ENCODE measurements at regions not wholly inside any gene's neighbourhood (a gene's known extent, or its start where the extent isn't known, plus 50 kb on each side); places are given as distances from the start of the nearest gene placed in this dataset.

DNA sequence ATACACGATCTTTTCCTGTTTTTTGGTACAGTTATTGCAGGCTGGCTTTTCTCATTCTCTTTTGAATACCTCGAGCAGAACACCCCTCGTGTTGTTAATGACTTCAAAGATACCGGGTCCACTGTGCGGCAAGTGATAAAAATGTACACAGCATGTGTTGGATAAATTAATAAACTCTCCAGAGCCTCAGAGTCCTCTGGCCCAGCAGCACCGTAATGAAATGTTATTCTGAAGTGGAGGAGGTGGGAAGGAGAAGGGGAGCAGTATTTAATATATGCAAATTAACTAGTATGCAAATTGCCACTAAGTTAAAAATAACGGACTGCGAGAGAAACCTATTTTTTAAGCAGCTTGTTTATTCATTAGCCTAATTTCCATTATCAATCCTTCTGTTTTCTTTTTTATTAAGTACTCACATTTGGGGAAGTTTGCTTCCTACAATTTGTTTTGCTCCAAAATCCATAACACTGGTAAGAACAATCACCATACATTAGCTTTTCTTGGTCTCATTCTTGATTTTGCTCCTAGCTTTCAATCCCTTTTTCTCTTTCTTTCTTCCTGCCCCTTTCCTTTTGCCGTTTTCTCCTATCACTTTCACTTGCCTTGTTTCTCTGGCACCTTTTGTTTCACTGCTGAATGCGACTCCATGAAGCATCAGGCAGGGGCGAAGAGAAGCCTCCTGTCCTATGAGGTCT is 462.3 kb upstream of the PPP2R3A start:
- TF ChIP-seq, protein P1, sequence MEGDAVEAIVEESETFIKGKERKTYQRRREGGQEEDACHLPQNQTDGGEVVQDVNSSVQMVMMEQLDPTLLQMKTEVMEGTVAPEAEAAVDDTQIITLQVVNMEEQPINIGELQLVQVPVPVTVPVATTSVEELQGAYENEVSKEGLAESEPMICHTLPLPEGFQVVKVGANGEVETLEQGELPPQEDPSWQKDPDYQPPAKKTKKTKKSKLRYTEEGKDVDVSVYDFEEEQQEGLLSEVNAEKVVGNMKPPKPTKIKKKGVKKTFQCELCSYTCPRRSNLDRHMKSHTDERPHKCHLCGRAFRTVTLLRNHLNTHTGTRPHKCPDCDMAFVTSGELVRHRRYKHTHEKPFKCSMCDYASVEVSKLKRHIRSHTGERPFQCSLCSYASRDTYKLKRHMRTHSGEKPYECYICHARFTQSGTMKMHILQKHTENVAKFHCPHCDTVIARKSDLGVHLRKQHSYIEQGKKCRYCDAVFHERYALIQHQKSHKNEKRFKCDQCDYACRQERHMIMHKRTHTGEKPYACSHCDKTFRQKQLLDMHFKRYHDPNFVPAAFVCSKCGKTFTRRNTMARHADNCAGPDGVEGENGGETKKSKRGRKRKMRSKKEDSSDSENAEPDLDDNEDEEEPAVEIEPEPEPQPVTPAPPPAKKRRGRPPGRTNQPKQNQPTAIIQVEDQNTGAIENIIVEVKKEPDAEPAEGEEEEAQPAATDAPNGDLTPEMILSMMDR (IDR thresholded peaks at IDR 0.05) = no peak
- no peak for TF ChIP-seq POLR2A (IDR thresholded peaks at IDR 0.05)
- no peak for TF ChIP-seq POLR2AphosphoS5 (IDR thresholded peaks at IDR 0.05)
- no peak for TF ChIP-seq EP300 (IDR thresholded peaks at IDR 0.05)

Measured in gastroesophageal sphincter (tissue), 3 donors.